Hematopoietic multipotent progenitor cell treated with erythropoietin and hydrocortisone succinate and interleukin-3 and kit ligand, for 4 days (in vitro differentiated cells): ENCODE measurements at regions not wholly inside any gene's neighbourhood (a gene's known extent, or its start where the extent isn't known, plus 50 kb on each side); places are given as distances from the start of the nearest gene placed in this dataset.
"Not testable (repeated sequence)": the region's sequence is repeated elsewhere in the genome, so short reads cannot be mapped to it uniquely, and the experiment has no call there.

ENCODE experiments used
- DNase-seq: peaks from one replicate; pipeline ENCODE4 v3.0.0-alpha.2; 2015

DNA sequence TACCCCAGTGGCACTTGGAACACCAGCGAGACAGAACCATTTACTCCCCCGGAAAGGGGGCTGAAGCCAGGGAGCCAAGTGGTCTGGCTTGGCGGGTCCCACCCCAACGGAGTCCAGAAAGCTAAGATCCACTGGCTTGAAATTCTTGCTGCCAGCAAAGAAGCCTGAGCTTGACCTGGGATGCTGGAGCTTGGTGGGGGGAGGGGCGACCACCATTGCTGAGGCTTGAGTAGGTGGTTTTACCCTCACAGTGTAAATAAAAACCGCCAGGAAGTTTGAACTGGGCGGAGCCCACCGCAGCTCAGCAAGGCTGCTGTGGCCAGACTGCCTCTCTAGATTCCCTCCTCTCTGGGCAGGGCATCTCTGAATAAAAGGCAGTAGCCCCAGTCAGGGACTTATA, 62.8 kb downstream of the RPS24 start:
- peak; percentile 65 for DNase-seq

DNA sequence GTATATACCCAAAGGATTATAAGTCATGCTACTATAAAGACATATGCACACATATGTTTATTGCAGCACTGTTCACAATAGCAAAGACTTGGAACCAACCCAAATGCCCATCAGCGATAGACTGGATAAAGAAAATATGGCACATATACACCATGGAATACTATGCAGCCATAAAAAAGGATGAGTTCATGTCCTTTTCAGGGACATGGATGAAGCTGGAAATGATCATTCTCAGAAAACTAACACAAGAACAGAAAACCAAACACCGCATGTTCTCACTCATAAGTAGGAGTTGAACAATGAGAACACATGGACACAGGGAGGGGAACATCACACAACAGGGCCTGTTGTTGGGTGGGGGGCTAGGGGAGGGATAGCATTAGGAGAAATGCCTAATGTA, 68.9 kb downstream of the RPS24 start:
- DNase-seq: not testable (repeated sequence)

DNA sequence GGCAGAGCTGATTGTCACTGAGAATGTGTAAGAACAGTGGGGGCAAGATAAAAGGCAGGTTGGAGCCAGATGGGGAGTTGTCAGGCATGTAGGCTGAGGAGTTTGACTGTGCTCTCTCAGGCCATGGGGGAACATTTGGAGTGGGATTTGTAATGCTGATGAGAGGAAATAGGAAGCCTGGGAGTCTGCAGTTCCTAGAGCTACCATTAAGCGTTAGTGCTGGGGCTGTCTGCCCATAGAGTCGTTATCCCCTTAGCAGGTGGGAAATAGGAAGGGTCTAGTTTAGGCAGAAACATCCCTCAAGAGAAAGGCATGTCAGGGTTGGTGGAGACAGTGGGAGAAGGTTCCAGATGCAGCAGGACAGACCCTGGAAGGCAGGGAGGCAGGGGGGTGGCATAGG, 75.5 kb downstream of the RPS24 start:
- DNase-seq: no peak

DNA sequence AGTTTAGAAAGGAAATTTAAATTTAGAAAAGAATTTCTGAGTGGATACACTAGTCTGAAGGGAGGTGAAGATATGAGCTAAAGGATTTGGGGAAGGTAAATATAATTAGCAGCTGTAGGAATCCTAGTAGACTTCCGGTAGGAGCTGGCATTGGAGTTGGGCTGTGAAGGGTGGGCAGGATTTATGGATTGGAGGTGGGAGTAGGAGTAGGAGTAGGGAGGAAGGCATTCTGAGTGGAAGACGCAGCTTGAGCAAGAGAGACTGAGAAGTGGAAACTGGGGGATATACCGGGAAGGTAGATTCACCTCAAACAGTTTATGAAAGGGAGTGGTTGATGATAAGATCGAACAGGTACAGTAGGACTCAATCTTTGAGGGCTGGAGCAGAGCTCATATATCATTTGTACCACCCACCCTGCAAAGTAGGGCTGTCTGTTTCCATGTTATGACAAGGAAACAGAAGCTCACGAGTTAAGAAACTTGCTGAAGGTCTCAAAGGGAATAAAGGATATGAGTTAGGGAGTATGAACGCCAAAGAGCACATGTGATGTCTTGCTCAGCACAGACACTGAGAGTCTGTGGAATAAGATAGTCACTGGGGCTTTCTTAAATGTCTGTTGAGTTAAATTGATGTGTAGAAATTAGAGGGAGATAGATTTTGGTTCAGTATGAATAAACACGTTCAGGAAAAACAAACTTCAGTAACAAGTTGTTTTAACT, 81.6 kb downstream of the RPS24 start:
- DNase-seq: no peak

DNA sequence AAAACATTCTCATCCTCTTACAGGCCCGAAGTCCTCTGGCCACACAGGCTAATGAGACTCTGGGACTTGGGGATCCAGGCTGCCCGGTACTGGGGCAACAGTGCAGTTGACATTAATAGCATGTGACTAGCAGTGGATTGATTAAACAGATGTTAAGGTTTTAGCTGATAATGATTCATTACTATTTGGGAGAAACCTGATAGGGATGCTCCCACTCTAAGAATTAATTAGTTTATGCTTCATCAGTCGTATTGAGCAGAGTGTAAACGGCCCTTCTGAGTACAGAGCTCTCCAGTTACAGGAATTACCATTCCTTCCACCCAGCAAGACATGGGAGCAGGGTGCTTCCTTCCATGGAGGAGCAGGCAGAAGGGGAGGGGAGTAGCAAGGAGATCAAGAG, 82.7 kb downstream of the RPS24 start:
- no peak for DNase-seq

DNA sequence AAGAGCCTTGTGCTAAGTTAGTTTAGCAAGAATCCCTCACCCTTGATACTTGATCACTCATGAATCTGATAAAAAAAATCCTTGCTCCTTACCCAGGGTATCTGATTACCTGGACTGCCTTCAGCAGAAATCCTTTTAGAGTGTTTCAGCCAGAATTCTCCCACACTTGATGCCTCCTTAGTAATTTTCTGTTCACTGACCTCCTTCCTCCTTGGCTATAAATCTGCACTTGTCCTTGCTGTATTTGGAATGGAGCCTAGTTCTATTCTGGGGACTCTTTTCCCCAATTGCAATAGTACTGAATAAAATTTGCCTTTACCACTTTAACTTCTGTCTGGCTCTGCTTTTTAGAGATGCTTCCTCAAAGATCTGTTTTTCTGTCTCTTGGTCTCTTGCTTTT, 84.9 kb downstream of the RPS24 start:
- no peak for DNase-seq

DNA sequence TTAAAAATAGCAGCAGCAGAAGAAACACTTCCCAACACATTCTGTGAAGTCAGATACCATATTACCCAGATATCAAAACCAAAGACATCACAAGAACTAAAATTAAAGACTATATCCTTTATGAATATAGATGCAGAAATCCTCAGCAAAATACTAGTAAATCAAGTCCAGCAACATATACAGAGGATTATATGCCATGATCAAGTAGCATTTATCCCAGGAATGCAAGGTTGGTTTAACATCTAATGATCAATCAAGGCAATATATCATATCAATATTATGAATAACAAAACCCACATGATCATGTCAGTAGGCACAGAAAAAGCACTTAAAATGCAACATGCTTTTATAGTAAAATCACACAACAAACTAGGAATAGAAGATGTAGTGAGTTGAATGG, 88.1 kb downstream of the RPS24 start:
- no peak for DNase-seq

DNA sequence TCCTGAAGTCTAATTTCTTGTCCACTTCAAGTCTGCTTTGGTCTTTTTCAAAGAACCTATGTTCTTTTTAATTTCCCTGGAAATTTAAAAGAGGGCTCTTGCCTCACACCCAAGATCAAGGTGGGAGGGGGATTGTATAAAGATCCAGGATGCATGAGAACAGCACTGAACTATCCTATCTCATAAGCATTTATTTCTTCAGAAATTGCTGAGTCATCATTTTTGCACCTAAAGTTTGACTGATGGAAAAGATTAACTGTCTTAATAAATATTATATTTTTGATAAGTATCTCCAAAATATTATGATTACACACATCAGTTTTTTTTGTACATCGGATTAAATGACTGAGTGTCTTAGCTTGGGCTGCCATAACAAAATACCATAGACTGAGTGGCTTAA, 90.5 kb downstream of the RPS24 start:
- DNase-seq: no peak

DNA sequence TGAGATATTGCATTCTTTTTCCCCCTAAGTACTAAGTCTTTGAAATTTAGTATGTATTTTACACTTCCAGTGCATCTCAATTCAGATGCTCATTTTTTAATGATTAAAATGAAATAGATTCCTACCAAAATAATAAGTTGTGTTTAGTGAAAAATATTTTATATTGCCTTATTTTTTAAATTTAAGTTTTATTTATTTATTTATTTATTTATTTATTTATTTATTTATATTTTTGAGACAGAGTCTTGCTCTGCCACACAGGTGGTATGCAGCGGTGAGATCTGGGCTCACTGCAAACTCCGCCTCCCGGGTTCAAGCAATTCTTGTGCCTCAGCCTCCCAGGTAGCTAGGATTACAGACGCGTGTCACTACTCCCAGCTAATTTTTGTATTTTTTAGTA, 95.5 kb downstream of the RPS24 start:
- DNase-seq: no peak

DNA sequence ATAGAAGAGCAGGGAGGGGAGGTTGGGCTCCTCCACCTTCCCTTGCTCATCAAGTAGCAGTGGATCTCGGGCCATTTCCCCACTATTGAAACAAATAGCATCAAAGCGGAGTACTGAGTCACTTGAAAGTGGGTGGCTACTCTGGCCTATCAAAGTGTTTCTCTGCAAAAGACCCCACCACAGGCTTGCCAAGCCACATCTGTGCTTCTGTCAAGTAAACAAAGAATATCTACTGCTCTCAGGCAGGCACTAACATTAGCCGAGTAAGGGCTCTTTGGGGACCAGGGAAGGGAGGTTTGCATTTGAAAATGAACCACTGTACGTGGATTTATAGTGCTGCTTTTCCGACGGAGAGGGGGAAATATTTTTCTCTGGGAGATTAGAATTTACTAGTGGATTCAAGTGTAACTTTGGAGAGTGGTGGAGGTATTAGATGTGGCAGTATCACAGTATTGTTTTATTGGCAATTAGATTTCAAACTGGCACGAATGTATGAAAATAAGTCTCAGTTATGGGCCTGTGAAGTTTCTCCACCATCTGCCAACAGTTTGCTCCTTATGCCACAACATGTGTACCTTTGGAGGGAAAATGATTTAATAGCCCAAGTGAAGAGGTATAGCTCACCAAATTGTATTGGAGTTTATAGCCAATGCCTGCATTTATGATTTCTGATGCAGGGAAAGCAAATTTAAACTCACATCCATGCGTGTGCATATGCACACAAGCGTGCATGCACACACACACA, 97.5 kb downstream of the RPS24 start:
- DNase-seq: no peak

DNA sequence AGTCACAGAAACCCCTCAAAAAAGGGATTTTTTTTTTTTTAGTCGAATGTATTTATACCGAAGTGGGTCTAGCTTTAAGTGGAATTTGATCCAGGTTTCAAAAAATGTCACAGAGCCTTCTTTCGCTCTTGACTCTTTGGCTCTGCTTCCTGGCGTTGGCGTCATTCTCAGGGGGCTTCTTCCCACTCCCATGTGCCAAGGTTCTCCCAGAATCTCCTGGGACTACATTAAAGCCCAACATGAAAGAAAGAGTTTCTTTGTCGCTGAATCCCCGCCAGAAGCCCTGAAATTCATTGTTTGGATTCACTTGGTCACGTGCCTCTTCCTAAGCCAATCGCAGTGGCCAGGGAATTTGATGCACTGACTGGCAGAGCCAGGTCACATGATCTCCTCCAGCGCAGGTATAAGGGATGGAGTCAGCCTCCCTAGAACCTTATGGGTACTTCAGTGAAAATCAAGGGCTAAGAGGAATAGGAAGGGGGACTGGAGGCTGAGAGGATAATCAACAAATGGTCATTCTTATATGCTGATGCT, 101.2 kb downstream of the RPS24 start:
- no peak for DNase-seq

DNA sequence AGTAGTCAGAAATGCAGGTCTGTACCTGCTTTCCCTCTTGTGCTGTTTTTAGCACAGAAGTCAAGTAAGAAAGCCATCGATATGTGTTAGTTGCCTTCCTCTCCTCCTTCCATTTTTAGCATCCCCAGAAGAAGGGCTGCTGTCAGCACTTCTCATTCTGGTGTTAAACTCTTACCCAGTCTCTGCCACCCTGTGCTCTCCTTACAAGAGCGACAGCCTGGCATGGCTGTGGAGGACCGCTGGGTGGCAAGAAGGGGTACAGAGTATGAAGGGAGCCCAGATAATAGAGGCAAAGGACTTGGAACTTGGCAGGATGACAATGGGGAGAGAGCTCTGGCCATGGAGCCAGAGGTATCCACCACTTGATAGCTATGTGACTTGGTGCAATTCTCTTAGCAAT, 103.5 kb downstream of the RPS24 start:
- DNase-seq: no peak

DNA sequence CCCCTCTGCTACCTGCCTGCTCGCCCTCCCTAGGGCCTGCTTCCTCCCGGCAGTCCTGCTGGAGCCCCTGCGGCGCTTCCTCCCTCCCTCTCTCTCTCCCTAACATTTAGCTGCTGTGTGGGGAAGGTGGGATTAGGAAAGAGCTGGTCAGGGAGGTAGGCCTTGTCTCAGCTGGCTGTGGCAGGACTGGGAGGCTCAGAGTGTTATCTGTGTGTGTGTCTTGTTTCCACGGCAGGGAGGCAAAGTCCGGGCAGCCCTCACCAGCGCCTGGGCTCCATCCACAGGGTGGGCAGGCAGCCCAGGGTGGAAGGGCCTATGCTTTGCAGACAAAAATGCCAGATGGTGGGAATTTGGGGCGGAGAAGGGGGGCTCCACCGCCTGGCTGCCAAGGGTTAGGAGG, 105.7 kb downstream of the RPS24 start:
- DNase-seq: no peak

DNA sequence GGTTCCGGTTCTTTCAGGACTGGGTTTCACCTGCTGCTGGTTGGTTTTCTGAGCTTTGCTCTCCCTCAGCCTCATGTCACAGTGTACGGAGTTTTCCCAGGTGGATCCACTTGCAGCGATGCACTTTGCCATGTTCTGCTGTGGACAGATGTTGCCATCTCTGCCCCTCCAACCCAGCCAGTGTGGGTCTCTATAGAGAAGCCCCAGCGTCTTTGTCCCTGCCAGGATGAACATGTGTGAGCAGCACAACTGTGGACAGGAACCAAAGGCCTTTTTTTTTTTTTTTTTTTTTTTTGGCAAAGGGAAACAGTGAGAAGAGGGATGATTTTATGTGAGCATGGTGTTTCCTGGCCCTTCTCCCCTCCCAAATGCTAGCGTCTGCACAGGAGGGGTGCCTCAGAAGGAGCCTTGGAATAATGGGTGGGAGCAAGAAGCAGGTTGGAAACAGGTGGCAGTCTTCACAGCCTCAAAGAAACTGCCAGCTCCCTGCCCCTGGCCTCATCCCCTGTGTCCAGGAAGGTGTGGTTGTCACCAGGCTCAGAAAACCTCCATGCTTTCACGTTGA, 106.5 kb downstream of the RPS24 start:
- DNase-seq: no peak

DNA sequence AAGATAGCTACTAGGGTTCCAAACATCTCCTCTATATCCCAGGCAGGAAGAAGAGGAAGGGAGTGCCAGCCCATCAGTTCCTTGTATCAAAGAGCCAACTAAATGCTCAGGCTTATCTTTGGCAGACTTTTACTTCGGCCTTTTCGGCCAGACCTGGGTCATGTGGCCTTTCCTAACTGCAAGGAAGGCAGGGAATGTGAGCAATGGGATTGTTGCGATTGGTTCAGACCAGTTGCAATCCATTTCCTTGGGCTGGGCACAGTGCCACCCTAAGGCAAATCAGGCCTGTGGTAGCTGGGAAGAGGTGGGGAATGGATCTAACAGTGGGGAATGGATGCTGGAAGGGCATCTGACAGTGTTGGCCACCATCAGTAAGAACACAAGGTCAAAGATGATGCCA, 109.9 kb downstream of the RPS24 start:
- no peak for DNase-seq

DNA sequence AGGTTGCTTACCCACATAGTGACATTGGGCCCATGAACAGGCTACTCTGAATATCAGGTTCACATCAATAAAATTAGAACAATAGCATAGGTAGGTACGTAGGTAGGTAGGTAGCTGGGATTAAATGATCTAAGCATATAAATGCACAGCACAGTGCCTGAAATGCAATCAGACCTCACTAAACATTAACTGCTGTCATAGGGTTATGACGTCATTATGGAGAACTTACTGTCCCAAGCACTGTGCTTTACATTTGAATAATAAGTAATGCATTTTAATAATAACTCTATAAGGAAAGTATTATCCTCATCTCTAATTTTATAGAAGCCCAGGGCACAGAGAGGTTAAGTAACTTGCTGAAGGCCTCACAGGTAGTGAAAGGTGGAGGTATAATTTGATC, 112.5 kb downstream of the RPS24 start:
- DNase-seq: no peak

DNA sequence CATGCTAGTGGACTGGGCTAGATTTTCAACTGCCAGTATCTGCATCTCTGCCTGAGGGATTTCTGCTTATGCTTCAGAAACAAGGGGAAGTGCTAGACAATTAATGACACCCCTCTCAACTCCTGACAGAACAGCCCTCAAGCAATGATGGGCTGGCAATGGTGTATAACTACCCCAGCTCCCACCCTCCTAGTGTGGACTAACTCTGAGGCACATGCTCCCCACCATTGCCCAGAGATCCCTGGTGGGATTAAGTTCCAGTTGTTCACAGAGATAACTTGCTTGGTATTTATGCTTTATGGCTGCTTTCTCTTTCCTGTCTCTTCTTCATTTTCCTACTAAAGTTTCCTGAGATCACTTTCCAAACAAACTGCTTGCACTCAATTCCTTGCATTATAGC, 113.5 kb downstream of the RPS24 start:
- DNase-seq: no peak

DNA sequence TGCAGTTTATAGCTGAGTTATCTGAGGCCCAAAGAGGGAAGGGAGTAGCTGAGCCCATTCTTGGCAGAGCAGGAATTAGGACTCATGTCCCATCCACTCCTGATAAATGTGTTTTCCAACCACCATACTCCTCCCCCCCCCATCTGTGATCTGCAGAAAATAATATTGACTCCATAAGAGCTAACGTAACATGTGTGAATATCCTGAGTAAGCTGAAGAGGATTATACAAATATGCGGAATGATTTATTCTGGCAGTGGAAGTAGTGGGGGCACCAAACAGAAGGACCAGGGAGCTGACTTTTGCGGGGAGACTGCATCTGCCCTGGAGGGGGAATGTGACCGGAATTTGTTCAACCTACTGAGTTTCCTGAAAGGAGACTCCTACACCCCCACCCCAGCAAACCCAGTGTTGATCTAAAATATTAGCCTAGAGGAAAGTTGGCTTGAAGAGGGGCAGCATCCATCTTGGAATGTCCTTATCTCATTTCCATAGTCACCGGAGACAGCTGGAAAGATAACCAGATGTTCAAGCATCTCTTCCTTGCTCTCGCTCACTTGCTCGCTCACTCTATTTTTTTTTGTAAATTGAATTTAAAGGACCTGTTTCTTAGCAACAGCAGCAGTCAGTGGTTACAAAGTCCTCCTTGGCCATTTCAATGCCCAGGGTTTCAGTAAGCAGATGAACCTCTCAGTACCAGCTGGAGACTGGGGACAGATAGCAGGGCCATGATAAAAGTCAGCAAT, 114.7 kb downstream of the RPS24 start:
- DNase-seq: no peak

DNA sequence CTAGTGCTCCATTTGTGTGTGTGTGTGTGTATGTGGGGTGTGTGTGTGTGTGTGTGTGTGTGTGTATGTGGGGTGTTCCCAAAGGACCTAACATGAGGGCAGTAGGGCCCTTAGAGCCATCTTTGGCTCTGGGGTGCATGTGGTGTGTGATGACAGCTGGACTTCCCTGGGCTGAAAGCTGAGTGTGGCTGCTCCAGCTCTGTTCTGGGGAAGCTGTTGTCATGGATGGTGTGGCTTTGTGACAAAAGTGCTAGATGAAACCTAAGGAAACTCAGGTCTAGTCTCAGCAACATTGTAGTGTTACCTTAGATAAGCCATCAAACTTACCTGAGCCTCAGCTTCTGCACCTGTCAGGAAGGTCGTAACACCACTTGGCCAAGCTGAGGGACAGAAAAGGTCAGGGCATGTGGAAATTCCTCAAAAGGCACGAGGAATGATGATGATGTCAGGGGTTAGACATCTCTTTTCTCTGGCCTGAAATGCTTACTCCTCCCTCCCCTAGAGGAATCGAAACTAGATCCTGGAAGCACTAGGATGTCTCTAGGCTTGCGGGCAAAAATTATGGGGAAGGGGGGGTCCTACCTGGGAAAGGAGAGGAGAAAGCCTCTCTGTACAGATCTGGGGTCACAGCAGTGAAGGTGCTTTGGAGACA, 115.4 kb downstream of the RPS24 start:
- no peak for DNase-seq

DNA sequence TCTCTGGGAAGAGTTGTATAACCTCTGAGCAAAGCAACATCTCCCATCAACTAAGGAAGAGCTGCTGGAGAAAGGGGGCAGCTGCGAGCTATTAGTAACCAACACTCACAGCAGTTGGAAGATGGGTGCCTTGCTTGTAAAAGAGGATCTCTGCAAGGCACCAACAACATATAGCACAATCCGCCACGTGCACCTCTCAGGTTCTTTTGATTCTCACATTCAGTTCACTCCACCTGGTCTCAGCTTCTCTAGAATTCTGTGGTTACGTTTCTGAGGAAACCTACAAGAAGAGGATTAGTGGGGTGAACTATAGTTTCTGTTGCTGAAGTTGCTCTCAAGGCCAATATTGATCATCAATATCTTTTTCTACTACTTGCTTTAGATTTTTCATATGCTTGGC, 117.1 kb downstream of the RPS24 start:
- no peak for DNase-seq

DNA sequence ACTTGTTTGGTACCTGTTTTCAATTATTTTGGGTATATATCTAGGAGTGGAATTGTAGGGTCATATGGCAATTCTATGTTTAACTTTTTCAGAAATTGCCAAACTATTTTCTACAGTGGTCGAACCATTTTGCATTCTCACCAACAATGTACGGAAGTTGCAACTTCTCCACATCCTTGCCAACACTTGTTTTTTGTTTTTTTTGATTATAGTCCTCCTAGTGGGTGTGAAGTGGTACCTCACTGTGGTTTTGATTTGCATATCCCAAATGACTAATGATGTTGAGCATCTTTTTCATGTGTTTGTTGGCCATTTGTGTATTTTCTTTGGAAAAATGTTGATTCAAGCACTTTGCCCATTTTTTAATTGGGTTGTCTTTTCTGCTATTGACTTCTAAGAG, 122.1 kb downstream of the RPS24 start:
- peak; percentile 14 for DNase-seq

DNA sequence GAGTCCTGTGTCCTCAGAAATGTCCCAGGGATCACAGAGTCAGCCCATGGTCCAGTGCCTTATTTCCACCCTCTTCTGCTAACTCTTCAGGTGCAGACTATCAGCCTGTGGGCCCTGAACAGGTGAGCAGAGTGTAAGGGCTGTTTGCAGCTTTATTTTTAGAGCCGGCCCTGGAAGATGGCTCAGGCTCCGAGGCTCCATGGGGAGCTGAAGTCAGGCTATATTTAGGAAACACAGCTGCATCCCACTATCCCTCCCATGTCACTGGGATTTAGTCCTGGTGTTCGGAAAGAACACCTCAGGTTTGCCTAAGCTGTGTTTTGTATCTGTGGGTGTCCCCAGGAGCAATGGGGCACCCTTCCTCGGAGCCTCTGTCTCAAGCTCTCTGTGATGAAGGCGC, 126.9 kb downstream of the RPS24 start:
- no peak for DNase-seq

DNA sequence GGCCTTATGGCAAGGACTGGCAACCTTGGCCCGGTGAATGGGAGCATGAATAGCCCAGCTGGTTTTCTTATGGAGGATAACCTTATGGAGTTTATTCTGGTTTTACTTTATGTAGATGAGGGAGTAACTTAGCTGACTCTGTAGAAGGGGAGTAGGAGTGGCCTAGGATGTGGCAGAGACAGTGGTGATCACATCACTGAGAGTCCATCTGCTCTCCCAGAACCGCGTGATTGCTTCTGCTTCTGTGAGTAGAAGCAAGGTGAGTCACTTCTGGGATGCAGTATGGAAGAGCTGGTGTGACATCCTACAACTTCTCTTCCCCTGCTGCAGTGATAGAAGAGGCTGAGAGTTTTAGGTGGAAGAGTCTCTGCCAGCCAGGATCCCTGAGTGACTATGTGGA, 129.2 kb downstream of the RPS24 start:
- no peak for DNase-seq
